D721Med (cell line): ENCODE measurements at regions not wholly inside any gene's neighbourhood (a gene's known extent, or its start where the extent isn't known, plus 50 kb on each side); places are given as distances from the start of the nearest gene placed in this dataset.
A peak's percentile ranks its signal among the peaks of the same experiment; 100 is the strongest.

ENCODE experiments used
- DNase-seq: peaks from one replicate; pipeline ENCODE4 v3.0.0; 2011; ENCODE audit warnings: low spot score; ENCODE audit not compliant: insufficient read length
- FAIRE-seq: peaks from 2 replicates; lab custom pipeline; 2011; peaks lifted over from hg19 to GRCh38; lab: Jason Lieb, UNC
- CTCF ChIP-seq: IDR thresholded peaks from 2 replicates; pipeline ENCODE4 v1.5.1; 2012; ENCODE audit warnings: mild to moderate bottlenecking, control low read depth; ENCODE audit not compliant: insufficient read depth; ENCODE audit errors: missing control alignments

GRCh38 chr3:147213633-147214032 is 192.7 kb downstream of the ZIC4 start:
- DNase-seq (no peak), FAIRE-seq (no peak)
- no peak for TF ChIP-seq CTCF

- TF ChIP-seq CTCF = no peak
- DNase-seq = no peak
- FAIRE-seq = no peak
Measured at GRCh38 chr3:147210676-147211075, 195.7 kb downstream of the ZIC4 start.

GRCh38 chr3:147201086-147201485 is 205.3 kb downstream of the ZIC4 start:
- no peak for TF ChIP-seq CTCF
- no peak for FAIRE-seq
- DNase-seq = no peak

GRCh38 chr3:147200545-147200944 is 205.8 kb downstream of the ZIC4 start:
- FAIRE-seq (no peak), DNase-seq (no peak)
- no peak for TF ChIP-seq CTCF

GRCh38 chr3:147197739-147198138 is 208.6 kb downstream of the ZIC4 start:
- DNase-seq (no peak), FAIRE-seq (peak; percentile 35)
- no peak for TF ChIP-seq CTCF

GRCh38 chr3:147195887-147196286 is 210.5 kb downstream of the ZIC4 start:
- TF ChIP-seq CTCF = no peak
- FAIRE-seq (no peak), DNase-seq (no peak)

GRCh38 chr3:147191795-147192385 is 214.5 kb downstream of the ZIC4 start:
- peak; percentile 88 for FAIRE-seq

More at GRCh38 chr3:147191795-147192385, 214.5 kb downstream of the ZIC4 start:
- TF ChIP-seq CTCF = peak; percentile 69
- no peak for DNase-seq
